H9 (cell line): ENCODE measurements at regions not wholly inside any gene's neighbourhood (a gene's known extent, or its start where the extent isn't known, plus 50 kb on each side); places are given as distances from the start of the nearest gene placed in this dataset.

Experiments
- DNase-seq: peaks from one replicate; pipeline ENCODE4 v3.0.0-alpha.2; 2017
- H2AFZ ChIP-seq: one replicate; pipeline ENCODE4 v1.6.1; 2013; ENCODE audit warnings: mild to moderate bottlenecking, low read length, control low read depth, moderate library complexity
- H2AK5ac ChIP-seq: 2 replicates; pipeline ENCODE4 v1.6.1; 2013; ENCODE audit warnings: low read length, control low read depth, mixed read lengths; ENCODE audit not compliant: insufficient read length
- H2BK120ac ChIP-seq: one replicate; pipeline ENCODE4 v1.6.1; 2013; ENCODE audit warnings: low read depth, mild to moderate bottlenecking, low read length, control low read depth, inconsistent platforms; ENCODE audit not compliant: poor library complexity, severe bottlenecking
- H2BK12ac ChIP-seq: 2 replicates; pipeline ENCODE4 v1.6.1; 2013; ENCODE audit warnings: low read length, control low read depth, mixed read lengths, low read depth; ENCODE audit not compliant: insufficient read length
- H2BK15ac ChIP-seq: 2 replicates; pipeline ENCODE4 v1.6.1; 2013; ENCODE audit warnings: low read depth, low read length, control low read depth
- H2BK20ac ChIP-seq: one replicate; pipeline ENCODE4 v1.6.1; 2013; ENCODE audit warnings: low read depth, mild to moderate bottlenecking, low read length, control low read depth, inconsistent platforms; ENCODE audit not compliant: poor library complexity, severe bottlenecking
- H2BK5ac ChIP-seq: 2 replicates; pipeline ENCODE4 v1.6.1; 2013; ENCODE audit warnings: low read length, control low read depth, mixed read lengths; ENCODE audit not compliant: insufficient read length
- H3K14ac ChIP-seq: 2 replicates; pipeline ENCODE4 v1.6.1; 2013; ENCODE audit warnings: low read length, control low read depth; ENCODE audit not compliant: insufficient read depth
- H3K18ac ChIP-seq: 2 replicates; pipeline ENCODE4 v1.6.1; 2013; ENCODE audit warnings: low read depth, mild to moderate bottlenecking, mixed read lengths, low read length, control low read depth; ENCODE audit not compliant: insufficient read length
- H3K23ac ChIP-seq: 2 replicates; pipeline ENCODE4 v1.6.1; 2013; ENCODE audit warnings: low read length, control low read depth, mixed read lengths, low read depth; ENCODE audit not compliant: insufficient read length
- H3K23me2 ChIP-seq: 2 replicates; pipeline ENCODE4 v1.6.1; 2013; ENCODE audit warnings: low read depth, mild to moderate bottlenecking, mixed read lengths, low read length, control low read depth; ENCODE audit not compliant: insufficient read length, poor library complexity, severe bottlenecking
- H3K27ac ChIP-seq: 2 replicates; pipeline ENCODE4 v1.5.1; 2013; ENCODE audit warnings: low read length, control low read depth, mixed read lengths, low read depth; ENCODE audit not compliant: insufficient read length
- H3K27me3 ChIP-seq: 2 replicates; pipeline ENCODE4 v1.6.1; 2013; ENCODE audit warnings: low read length, control low read depth, inconsistent platforms; ENCODE audit not compliant: insufficient read depth
- H3K4ac ChIP-seq: 2 replicates; pipeline ENCODE4 v1.6.1; 2013; ENCODE audit warnings: low read depth, mild to moderate bottlenecking, control low read depth, inconsistent platforms, low read length, moderate library complexity
- H3K4me1 ChIP-seq: 2 replicates; pipeline ENCODE4 v1.6.1; 2013; ENCODE audit warnings: low read length, control low read depth, inconsistent platforms; ENCODE audit not compliant: insufficient read depth
- H3K4me2 ChIP-seq: 2 replicates; pipeline ENCODE4 v1.6.1; 2013; ENCODE audit warnings: low read length, control low read depth, mixed read lengths; ENCODE audit not compliant: insufficient read length, insufficient read depth
- H3K56ac ChIP-seq: 2 replicates; pipeline ENCODE4 v1.6.1; 2013; ENCODE audit warnings: low read depth, mild to moderate bottlenecking, mixed read lengths, low read length, control low read depth; ENCODE audit not compliant: insufficient read length
- H3K79me1 ChIP-seq: 2 replicates; pipeline ENCODE4 v1.6.1; 2013; ENCODE audit warnings: low read depth, mild to moderate bottlenecking, moderate library complexity, low read length, control low read depth, inconsistent platforms; ENCODE audit not compliant: insufficient read depth, poor library complexity, severe bottlenecking
- H3K79me2 ChIP-seq: 2 replicates; pipeline ENCODE4 v1.6.1; 2013; ENCODE audit warnings: low read length, control low read depth, inconsistent platforms; ENCODE audit not compliant: insufficient read depth
- H3K9ac ChIP-seq: 2 replicates; pipeline ENCODE4 v1.6.1; 2013; ENCODE audit warnings: low read length, control low read depth, mixed read lengths; ENCODE audit not compliant: insufficient read length; ENCODE audit errors: extremely low read depth
- H3K9me3 ChIP-seq: one replicate; pipeline ENCODE4 v1.6.1; 2013; ENCODE audit warnings: low read depth, low read length, inconsistent platforms; ENCODE audit not compliant: control insufficient read depth
- H3T11ph ChIP-seq: one replicate; pipeline ENCODE4 v1.6.1; 2013; ENCODE audit warnings: mild to moderate bottlenecking, low read length, control low read depth, inconsistent platforms
- H4K20me1 ChIP-seq: one replicate; pipeline ENCODE4 v1.6.1; 2013; ENCODE audit not compliant: control insufficient read depth, insufficient read length, insufficient read depth
- H4K5ac ChIP-seq: 2 replicates; pipeline ENCODE4 v1.6.1; 2013; ENCODE audit warnings: low read depth, mild to moderate bottlenecking, mixed read lengths, low read length, control low read depth; ENCODE audit not compliant: insufficient read length
- H4K8ac ChIP-seq: replicated peaks from 2 replicates; pipeline ENCODE4 v1.6.1; 2013; ENCODE audit warnings: low read length, control low read depth, mixed read lengths, low read depth; ENCODE audit not compliant: insufficient read length
- H4K91ac ChIP-seq: 2 replicates; pipeline ENCODE4 v1.6.1; 2013; ENCODE audit warnings: low read depth, mild to moderate bottlenecking, moderate library complexity, mixed read lengths, low read length, control low read depth; ENCODE audit not compliant: insufficient read length
- H3K27ac Mint-ChIP-seq, 3 experiments: 2 replicates in 2 of 3; 3 replicates in 1 of 3; pipeline ENCODE4 v1.8.0; 2020 to 2021; ENCODE audit warnings: mixed read lengths in 3 of 3, mild to moderate bottlenecking in 1 of 3, moderate library complexity in 1 of 3
- H3K27me3 Mint-ChIP-seq: 2 replicates; pipeline ENCODE4 v1.8.0; 2021; ENCODE audit warnings: low read depth, mild to moderate bottlenecking, moderate library complexity, mixed read lengths
- H3K36me3 Mint-ChIP-seq, 3 experiments: 2 replicates in 2 of 3; 3 replicates in 1 of 3; pipeline ENCODE4 v1.8.0; 2020 to 2021; ENCODE audit warnings: low read depth in 3 of 3, mixed read lengths in 3 of 3; ENCODE audit not compliant: insufficient read depth in 1 of 3
- H3K4me1 Mint-ChIP-seq, 2 experiments: 2 replicates each; pipeline ENCODE4 v1.8.0; 2020; ENCODE audit warnings: mixed read lengths in 2 of 2
- H3K4me3 Mint-ChIP-seq, 2 experiments: 2 replicates in 1 of 2; 3 replicates in 1 of 2; pipeline ENCODE4 v1.8.0; 2020 to 2021; ENCODE audit warnings: mild to moderate bottlenecking in 2 of 2, mixed read lengths in 2 of 2, moderate library complexity in 1 of 2
- H3K9me3 Mint-ChIP-seq, 2 experiments: 2 replicates in 1 of 2; 3 replicates in 1 of 2; pipeline ENCODE4 v1.8.0; 2020; ENCODE audit warnings: mild to moderate bottlenecking in 2 of 2, mixed read lengths in 2 of 2, moderate library complexity in 1 of 2
- WGBS: extraction: QIAGEN DNeasy Blood & Tissue Kit; methylation state at CpG from one replicate; pipeline ENCODE4 v1.1.7; 2013; ENCODE audit warnings: missing lambda C conversion rate, low lambda C conversion rate, mixed read lengths; ENCODE audit not compliant: insufficient read length; ENCODE audit errors: extremely low coverage; 5-methylcytosine and 5-hydroxymethylcytosine counted together
- TF ChIP-seq, protein P1 (sequence below): fragments of 200-600 bp; sonication (generic); conservative IDR thresholded peaks from 3 replicates; pipeline ENCODE4 v1.8.0; 2021; ENCODE audit warnings: antibody characterized with exemption, mild to moderate bottlenecking

DNA sequence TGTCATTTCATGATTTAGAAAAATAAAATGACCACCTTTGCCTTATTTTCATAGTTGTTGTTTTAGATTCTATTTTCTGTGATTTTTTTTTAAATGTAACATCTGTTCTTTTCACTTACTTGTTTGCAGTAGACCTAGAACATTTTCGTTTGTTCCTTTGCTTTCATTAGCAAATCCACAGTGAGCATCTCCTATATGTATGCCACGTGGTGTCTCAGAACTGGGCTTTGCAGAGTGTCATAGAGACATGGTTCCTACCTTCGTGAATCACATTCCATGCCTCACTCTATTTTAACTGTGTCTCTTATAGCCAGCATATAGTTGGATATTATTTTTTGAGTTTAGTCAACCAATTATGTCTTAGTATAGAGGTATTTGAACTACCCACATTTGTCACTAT is 118.2 kb downstream of the KLF13 start:
- no peak overlapping the region for H3K14ac ChIP-seq
- no peaks in the 10 kb centered on the region for H4K20me1 ChIP-seq
- no peaks in the 10 kb centered on the region for H3K4me1 ChIP-seq
- no peak overlapping the region for H3K4ac ChIP-seq
- peaks cover 4% of the 10 kb centered on the region for H3K23me2 ChIP-seq
- H2BK5ac ChIP-seq = no peak overlapping the region
- H3K4me2 ChIP-seq = no peak overlapping the region
- Mint-ChIP-seq H3K36me3 (no peaks in the 10 kb centered on the region), H3K9me3 (no peaks in the 10 kb centered on the region), H3K27me3 (peaks cover 29% of the 10 kb centered on the region), H3K4me1 (peaks cover 10 to 11% of the 10 kb centered on the region in 2 experiments), H3K27ac (no peak overlapping the region), H3K4me3 (no peak overlapping the region)
- H4K5ac ChIP-seq = no peak overlapping the region
- no peak overlapping the region for H3K9ac ChIP-seq
- no peak overlapping the region for H3K27ac ChIP-seq
- no peak overlapping the region for H3K18ac ChIP-seq
- H3K27me3 ChIP-seq = no peaks in the 10 kb centered on the region; the same call in 1 of the 2 replicates
- H2AK5ac ChIP-seq = no peak overlapping the region
- no peaks in the 10 kb centered on the region for H3K9me3 ChIP-seq
- H2AFZ ChIP-seq = no peak overlapping the region
- no peak overlapping the region for H2BK15ac ChIP-seq
- no peaks in the 10 kb centered on the region for H3K79me1 ChIP-seq
- H3T11ph ChIP-seq = no peak overlapping the region
- TF ChIP-seq, protein P1, sequence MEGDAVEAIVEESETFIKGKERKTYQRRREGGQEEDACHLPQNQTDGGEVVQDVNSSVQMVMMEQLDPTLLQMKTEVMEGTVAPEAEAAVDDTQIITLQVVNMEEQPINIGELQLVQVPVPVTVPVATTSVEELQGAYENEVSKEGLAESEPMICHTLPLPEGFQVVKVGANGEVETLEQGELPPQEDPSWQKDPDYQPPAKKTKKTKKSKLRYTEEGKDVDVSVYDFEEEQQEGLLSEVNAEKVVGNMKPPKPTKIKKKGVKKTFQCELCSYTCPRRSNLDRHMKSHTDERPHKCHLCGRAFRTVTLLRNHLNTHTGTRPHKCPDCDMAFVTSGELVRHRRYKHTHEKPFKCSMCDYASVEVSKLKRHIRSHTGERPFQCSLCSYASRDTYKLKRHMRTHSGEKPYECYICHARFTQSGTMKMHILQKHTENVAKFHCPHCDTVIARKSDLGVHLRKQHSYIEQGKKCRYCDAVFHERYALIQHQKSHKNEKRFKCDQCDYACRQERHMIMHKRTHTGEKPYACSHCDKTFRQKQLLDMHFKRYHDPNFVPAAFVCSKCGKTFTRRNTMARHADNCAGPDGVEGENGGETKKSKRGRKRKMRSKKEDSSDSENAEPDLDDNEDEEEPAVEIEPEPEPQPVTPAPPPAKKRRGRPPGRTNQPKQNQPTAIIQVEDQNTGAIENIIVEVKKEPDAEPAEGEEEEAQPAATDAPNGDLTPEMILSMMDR = no peak
- H3K23ac ChIP-seq = no peak overlapping the region
- no peak overlapping the region for H3K56ac ChIP-seq
- no peak overlapping the region for H4K91ac ChIP-seq
- H2BK20ac ChIP-seq = no peak overlapping the region
- no peak overlapping the region for H2BK12ac ChIP-seq
- no peaks in the 10 kb centered on the region for H3K79me2 ChIP-seq
- no peak for DNase-seq
- WGBS = no CpG with 5 or more reads among the region's 3 CpGs
- no peak overlapping the region for H4K8ac ChIP-seq
- no peak overlapping the region for H2BK120ac ChIP-seq
